SK-N-SH (cell line): ENCODE measurements at regions not wholly inside any gene's neighbourhood (a gene's known extent, or its start where the extent isn't known, plus 50 kb on each side); places are given as distances from the start of the nearest gene placed in this dataset.
A peak's percentile ranks its signal among the peaks of the same experiment; 100 is the strongest.

Experiments
- CHD2 ChIP-seq: fragments of 150-350 bp; IDR thresholded peaks from 2 replicates; pipeline ENCODE4 v1.6.1; 2018; ENCODE audit warnings: low read length; ENCODE audit not compliant: partially characterized antibody
- ELF1 ChIP-seq: IDR thresholded peaks from 2 replicates; pipeline ENCODE4 v1.4.0; 2012
- EP300 ChIP-seq, 2 experiments: IDR thresholded peaks; 2 replicates each; pipeline versions ENCODE4 v1.4.0 to v1.6.1; 2012; ENCODE audit warnings: borderline replicate concordance in 1 of 2, low read depth in 1 of 2, low read length in 1 of 2
- EZH2phosphoT487 ChIP-seq: fragments of 200-600 bp; sonication (generic); IDR thresholded peaks from 2 replicates; pipeline ENCODE4 v1.6.1; 2017; ENCODE audit warnings: low read depth, mixed run types, mild to moderate bottlenecking, antibody characterized with exemption, moderate library complexity, borderline replicate concordance
- FOSL2 ChIP-seq: IDR thresholded peaks from 2 replicates; pipeline ENCODE4 v1.4.0; 2012; ENCODE audit warnings: low read depth, mild to moderate bottlenecking, moderate library complexity, borderline replicate concordance
- FOXJ3 ChIP-seq: sonication (generic); formaldehyde crosslinking; IDR thresholded peaks from 2 replicates; pipeline ENCODE4 v1.5.1; 2020; ENCODE audit warnings: mild to moderate bottlenecking, missing genetic modification reagents
- FOXM1 ChIP-seq: IDR thresholded peaks from 2 replicates; pipeline ENCODE4 v1.4.0; 2012; ENCODE audit warnings: low read depth, mild to moderate bottlenecking
- MAX ChIP-seq: IDR thresholded peaks from 2 replicates; pipeline ENCODE4 v1.4.0; 2012; ENCODE audit warnings: low read depth
- MXI1 ChIP-seq: IDR thresholded peaks from 2 replicates; pipeline ENCODE4 v1.6.1; 2012; ENCODE audit warnings: mild to moderate bottlenecking, low read depth, low read length, improper control_type of control experiment
- NFIC ChIP-seq: IDR thresholded peaks from 2 replicates; pipeline ENCODE4 v1.4.0; 2012; ENCODE audit warnings: borderline replicate concordance
- NRF1 ChIP-seq: IDR thresholded peaks from 2 replicates; pipeline ENCODE4 v1.6.1; 2012; ENCODE audit warnings: low read depth, mild to moderate bottlenecking, low read length
- PBX3 ChIP-seq: IDR thresholded peaks from 2 replicates; pipeline ENCODE4; 2012
- POLR2AphosphoS5 ChIP-seq: IDR thresholded peaks from 2 replicates; pipeline ENCODE4 v1.6.1; 2012; ENCODE audit warnings: low read depth, low read length
- RAD21 ChIP-seq: IDR thresholded peaks from 2 replicates; pipeline ENCODE4 v1.6.1; 2012; ENCODE audit warnings: mild to moderate bottlenecking, low read length
- RCOR1 ChIP-seq: fragments of 150-350 bp; IDR thresholded peaks from 2 replicates; pipeline ENCODE4 v1.6.1; 2017; ENCODE audit warnings: antibody characterized with exemption, low read length
- REST ChIP-seq: IDR thresholded peaks from 2 replicates; pipeline ENCODE4 v1.6.1; 2012; ENCODE audit warnings: mild to moderate bottlenecking, low read depth, low read length, moderate library complexity
- RXRA ChIP-seq: IDR thresholded peaks from 2 replicates; pipeline ENCODE4 v1.4.0; 2012; ENCODE audit warnings: low read depth, mild to moderate bottlenecking, borderline replicate concordance
- SIN3A ChIP-seq: IDR thresholded peaks from 2 replicates; pipeline ENCODE4 v1.6.1; 2012; ENCODE audit warnings: low read depth, mild to moderate bottlenecking, low read length, moderate library complexity, borderline replicate concordance
- SMC3 ChIP-seq: IDR thresholded peaks from 2 replicates; pipeline ENCODE4 v1.6.1; 2012; ENCODE audit warnings: low read depth, low read length, improper control_type of control experiment
- TAF1 ChIP-seq: IDR thresholded peaks from 2 replicates; pipeline ENCODE4 v1.6.1; 2012; ENCODE audit warnings: low read depth, mild to moderate bottlenecking, low read length, moderate library complexity, borderline replicate concordance
- TCF12 ChIP-seq: IDR thresholded peaks from 2 replicates; pipeline ENCODE4 v1.4.0; 2012
- TEAD4 ChIP-seq: IDR thresholded peaks from 2 replicates; pipeline ENCODE4 v1.4.0; 2012; ENCODE audit warnings: mild to moderate bottlenecking, borderline replicate concordance; ENCODE audit not compliant: insufficient read depth
- YY1 ChIP-seq: IDR thresholded peaks from 2 replicates; pipeline ENCODE4 v1.4.0; 2012; ENCODE audit warnings: low read depth, mild to moderate bottlenecking
- ZBTB33 ChIP-seq: IDR thresholded peaks from 2 replicates; pipeline ENCODE4 v1.4.0; 2012; ENCODE audit warnings: low read depth, borderline replicate concordance

- TF ChIP-seq CHD2, result no peak
- TF ChIP-seq FOXJ3 (CRISPR knock-in tag), result no peak
- no peak for TF ChIP-seq TAF1
- TF ChIP-seq POLR2AphosphoS5, result no peak
- peak; percentile 19; the same call in 1 of the 2 replicates for TF ChIP-seq TCF12
- TF ChIP-seq MAX, result no peak
- no peak for TF ChIP-seq EP300 (IDR thresholded peaks at IDR 0.05; ENCODE audit: borderline replicate concordance in 1 of 2, low read depth in 1 of 2, low read length in 1 of 2)
- TF ChIP-seq RCOR1, result no peak; the same call in 1 of the 2 replicates
- no peak for TF ChIP-seq FOXM1
- no peak for TF ChIP-seq SIN3A
- TF ChIP-seq ZBTB33, result no peak
- TF ChIP-seq EZH2phosphoT487, result no peak
- no peak for TF ChIP-seq ELF1
- TF ChIP-seq RAD21, result peak; percentile 98
- no peak for TF ChIP-seq FOSL2
- no peak for TF ChIP-seq TEAD4
- no peak for TF ChIP-seq REST
- TF ChIP-seq NRF1, result peak; percentile 27; the same call in 1 of the 2 replicates
- no peak for TF ChIP-seq RXRA
- peak; percentile 50; the same call in 1 of the 2 replicates for TF ChIP-seq PBX3
- no peak for TF ChIP-seq YY1
- peak; percentile 96 for TF ChIP-seq SMC3
- TF ChIP-seq MXI1, result no peak; the same call in 1 of the 2 replicates
- no peak for TF ChIP-seq NFIC
Observed at GRCh38 chr11:122505304-122506006, 150.1 kb upstream of the UBASH3B start (continued).
